ENCODE measurements at regions not wholly inside any gene's neighbourhood (a gene's known extent, or its start where the extent isn't known, plus 50 kb on each side); places are given as distances from the start of the nearest gene placed in this dataset.
"Not testable (repeated sequence)": the region's sequence is repeated elsewhere in the genome, so short reads cannot be mapped to it uniquely, and the experiment has no call there.

DNA sequence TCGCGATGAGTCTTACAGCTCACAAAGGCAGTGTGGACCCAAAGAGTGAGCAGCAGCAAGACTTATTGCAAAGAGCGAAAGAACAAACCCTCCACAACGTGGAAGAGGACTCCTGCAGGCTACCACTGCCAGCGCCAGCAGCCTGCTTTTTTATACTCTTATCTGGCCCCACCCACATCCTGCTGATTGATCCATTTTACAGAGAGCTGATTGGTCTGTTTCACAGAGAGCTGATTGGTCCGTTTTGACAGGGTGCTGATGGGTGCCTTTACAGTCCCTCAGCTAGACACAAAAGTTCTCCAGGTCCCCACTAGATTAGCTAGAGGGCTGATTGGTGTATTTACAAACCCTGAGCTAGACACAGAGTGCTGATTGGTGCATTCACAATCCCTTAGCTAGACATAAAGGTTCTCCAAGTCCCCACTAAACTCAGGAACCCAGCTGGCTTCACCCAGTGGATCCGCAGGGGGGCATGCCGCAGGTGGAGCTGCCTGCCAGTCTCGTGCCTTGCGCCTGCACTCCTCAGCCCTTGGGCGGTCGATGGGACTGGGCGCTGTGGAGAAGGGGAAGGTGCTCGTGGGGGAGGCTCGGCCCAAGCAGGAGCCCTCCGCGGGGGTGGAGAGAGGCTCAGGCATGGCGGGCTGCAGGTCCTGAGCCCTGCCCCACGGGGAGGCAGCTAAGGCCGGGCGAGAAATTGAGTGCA is 75.7 kb downstream of the QDPR start:
- H3K4me3 Mint-ChIP-seq; H3K27ac Mint-ChIP-seq; H3K9me3 Mint-ChIP-seq; H3K36me3 Mint-ChIP-seq (ENCODE audit: low read depth); H3K4me1 Mint-ChIP-seq (ENCODE audit: low read depth); DNase-seq; intact Hi-C loops (cut with micrococcal nuclease); ATAC-seq; H3K27me3 Mint-ChIP-seq; POLR2A ChIA-PET: not testable (repeated sequence)
- CTCF ChIA-PET, result interaction anchor here (1.2 to 2.1 kb wide), 2 partner anchors 11 to 519 kb away, joined by 4 to 5 read pairs; no protein-coding TSS in a partner anchor

DNA sequence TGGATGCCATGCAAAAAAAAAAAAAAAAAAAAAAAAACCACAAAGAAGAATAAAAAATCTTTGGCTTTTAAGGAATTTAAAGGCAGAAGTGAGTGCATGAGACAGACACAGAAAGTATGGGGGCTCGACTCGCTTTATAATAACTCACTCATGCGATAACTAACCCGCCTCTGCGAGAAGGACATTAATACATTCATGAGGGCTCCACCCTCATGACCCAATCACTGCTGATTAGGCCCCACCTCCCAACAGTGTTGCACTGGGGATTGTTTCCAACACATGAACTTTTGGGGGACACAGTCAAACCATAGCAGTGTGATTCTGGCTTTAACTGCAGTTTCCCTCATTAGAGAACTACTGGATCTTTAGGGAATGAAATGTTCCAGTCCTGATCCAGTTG is 78.1 kb downstream of the QDPR start:
- intact Hi-C loops (cut with micrococcal nuclease), result no loop called here
- Mint-ChIP-seq H3K27ac (no peak overlapping the region), H3K9me3 (no peaks in the 10 kb centered on the region), H3K4me1 (ENCODE audit: low read depth) (no peaks in the 10 kb centered on the region), H3K4me3 (no peak overlapping the region), H3K27me3 (no peaks in the 10 kb centered on the region), H3K36me3 (ENCODE audit: low read depth) (no peaks in the 10 kb centered on the region)
- ChIA-PET POLR2A (no interaction called here), CTCF (interaction anchor here (1.1 to 1.3 kb wide), 2 partner anchors 13 to 28 kb away, joined by 3 to 4 read pairs; no protein-coding TSS in a partner anchor)
- no peak for ATAC-seq
- TF ChIP-seq, protein P1, sequence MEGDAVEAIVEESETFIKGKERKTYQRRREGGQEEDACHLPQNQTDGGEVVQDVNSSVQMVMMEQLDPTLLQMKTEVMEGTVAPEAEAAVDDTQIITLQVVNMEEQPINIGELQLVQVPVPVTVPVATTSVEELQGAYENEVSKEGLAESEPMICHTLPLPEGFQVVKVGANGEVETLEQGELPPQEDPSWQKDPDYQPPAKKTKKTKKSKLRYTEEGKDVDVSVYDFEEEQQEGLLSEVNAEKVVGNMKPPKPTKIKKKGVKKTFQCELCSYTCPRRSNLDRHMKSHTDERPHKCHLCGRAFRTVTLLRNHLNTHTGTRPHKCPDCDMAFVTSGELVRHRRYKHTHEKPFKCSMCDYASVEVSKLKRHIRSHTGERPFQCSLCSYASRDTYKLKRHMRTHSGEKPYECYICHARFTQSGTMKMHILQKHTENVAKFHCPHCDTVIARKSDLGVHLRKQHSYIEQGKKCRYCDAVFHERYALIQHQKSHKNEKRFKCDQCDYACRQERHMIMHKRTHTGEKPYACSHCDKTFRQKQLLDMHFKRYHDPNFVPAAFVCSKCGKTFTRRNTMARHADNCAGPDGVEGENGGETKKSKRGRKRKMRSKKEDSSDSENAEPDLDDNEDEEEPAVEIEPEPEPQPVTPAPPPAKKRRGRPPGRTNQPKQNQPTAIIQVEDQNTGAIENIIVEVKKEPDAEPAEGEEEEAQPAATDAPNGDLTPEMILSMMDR (IDR thresholded peaks at IDR 0.05), result no peak
- DNase-seq, result no peak

DNA sequence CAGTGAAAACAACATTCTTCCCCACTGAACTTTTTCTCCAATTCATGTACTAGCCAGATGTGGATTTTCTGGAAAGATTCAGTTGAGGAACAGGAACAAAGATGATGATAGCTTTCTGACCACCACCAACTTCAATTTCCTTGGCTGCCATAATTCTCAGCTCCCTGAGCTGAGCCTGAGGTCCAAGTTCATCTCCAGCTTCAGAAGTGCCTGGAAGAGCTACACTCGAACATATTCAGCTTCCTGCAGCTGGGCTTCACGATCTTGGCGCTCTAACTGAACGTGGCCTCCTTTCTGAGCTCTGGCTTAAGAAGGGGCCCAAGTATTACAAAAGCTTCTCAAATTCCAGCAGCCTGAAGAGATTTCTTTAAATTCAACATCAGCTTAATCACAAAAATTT is 83.9 kb downstream of the QDPR start:
- ATAC-seq (no peak), DNase-seq (no peak)
- CTCF ChIA-PET, result interaction anchor here (1.4 to 1.5 kb wide), 2 partner anchors 12 to 44 kb away, joined by 4 to 5 read pairs; no protein-coding TSS in a partner anchor
- H3K9me3 Mint-ChIP-seq, result no peaks in the 10 kb centered on the region
- TF ChIP-seq, protein P1 (IDR thresholded peaks at IDR 0.05), result no peak
- H3K4me1 Mint-ChIP-seq (ENCODE audit: low read depth), result no peaks in the 10 kb centered on the region
- no peak overlapping the region for H3K4me3 Mint-ChIP-seq
- intact Hi-C loops (cut with micrococcal nuclease), result no loop called here
- POLR2A ChIA-PET, result no interaction called here
- peaks cover 1% of the 10 kb centered on the region for H3K27me3 Mint-ChIP-seq
- H3K36me3 Mint-ChIP-seq (ENCODE audit: low read depth), result no peaks in the 10 kb centered on the region
- no peak overlapping the region for H3K27ac Mint-ChIP-seq

DNA sequence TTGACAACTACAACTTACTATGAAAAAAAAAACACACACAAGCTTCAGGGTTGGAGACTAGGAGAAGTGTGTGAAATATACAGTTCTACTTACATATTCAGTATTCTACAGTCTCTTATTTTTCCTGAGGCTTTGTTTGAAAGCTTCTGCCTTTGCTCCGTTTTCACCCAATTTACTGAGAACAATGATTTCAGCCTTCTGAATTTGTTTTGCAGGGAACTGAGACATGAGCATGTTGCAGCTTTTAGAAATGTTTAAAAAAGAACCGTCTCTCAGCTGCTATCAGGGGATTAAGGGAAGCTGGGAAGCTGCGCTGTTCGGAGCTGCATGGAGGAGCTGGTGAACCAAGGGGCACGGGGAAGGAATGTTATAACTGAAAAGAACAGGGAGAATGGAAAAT is 85.7 kb downstream of the QDPR start:
- Mint-ChIP-seq H3K4me3 (no peak overlapping the region), H3K9me3 (no peaks in the 10 kb centered on the region), H3K36me3 (ENCODE audit: low read depth) (no peaks in the 10 kb centered on the region), H3K27me3 (peaks cover 1% of the 10 kb centered on the region), H3K4me1 (ENCODE audit: low read depth) (no peaks in the 10 kb centered on the region), H3K27ac (no peak overlapping the region)
- ChIA-PET POLR2A (no interaction called here), CTCF (no interaction called here)
- no peak for ATAC-seq
- intact Hi-C loops (cut with micrococcal nuclease), result no loop called here
- TF ChIP-seq, protein P1 (IDR thresholded peaks at IDR 0.05), result no peak
- DNase-seq, result no peak

DNA sequence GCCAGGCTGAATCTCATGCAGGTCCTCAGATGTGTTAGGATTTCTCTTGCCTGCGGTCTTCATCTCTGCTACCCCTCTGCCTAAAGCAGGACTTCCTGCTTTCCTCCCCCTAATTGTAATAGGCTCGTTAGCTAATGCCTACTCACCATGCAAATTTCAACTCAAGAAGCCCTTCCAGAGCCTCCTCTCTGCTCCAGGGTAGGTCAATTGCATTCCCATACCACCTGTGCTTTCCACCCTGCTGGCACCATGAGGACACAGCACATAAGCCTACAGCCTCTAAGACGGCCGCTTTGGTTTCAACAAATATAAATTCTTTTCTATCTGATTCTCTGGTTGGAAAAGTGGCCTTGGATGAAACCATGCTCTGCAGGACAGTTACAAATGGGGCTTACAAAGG is 93.9 kb downstream of the QDPR start:
- CTCF ChIA-PET, result interaction anchor here (1.1 kb wide), 1 partner anchor 54 kb away, joined by 3 read pairs; no protein-coding TSS in a partner anchor
- no peak for ATAC-seq
- H3K36me3 Mint-ChIP-seq (ENCODE audit: low read depth), result peaks cover 2% of the 10 kb centered on the region

More for the DNA sequence above, 93.9 kb downstream of the QDPR start:
- no peak for DNase-seq
- H3K9me3 Mint-ChIP-seq, result peaks cover 11% of the 10 kb centered on the region
- H3K27me3 Mint-ChIP-seq, result peaks cover 9% of the 10 kb centered on the region
- POLR2A ChIA-PET, result no interaction called here
- H3K27ac Mint-ChIP-seq, result no peak overlapping the region
- no peaks in the 10 kb centered on the region for H3K4me1 Mint-ChIP-seq (ENCODE audit: low read depth)
- no peak overlapping the region for H3K4me3 Mint-ChIP-seq
- intact Hi-C loops (cut with micrococcal nuclease), result no loop called here
- TF ChIP-seq, protein P1 (IDR thresholded peaks at IDR 0.05), result no peak

All from activated CD8-positive, alpha-beta T cell treated with anti-CD3 and anti-CD28 coated beads for 36 hours (primary cell).